Upper lobe of left lung (tissue), 6 donors: ENCODE measurements at regions not wholly inside any gene's neighbourhood (a gene's known extent, or its start where the extent isn't known, plus 50 kb on each side); places are given as distances from the start of the nearest gene placed in this dataset.

Experiments
- ATAC-seq, 2 donors: fragments of 200-7000 bp; cut with Tn5 transposase; one replicate each; pipeline ENCODE4 v1.9.1; 2022; ENCODE audit warnings: mild to moderate bottlenecking in 2 of 2, moderate library complexity in 2 of 2; ENCODE audit not compliant: low FRiP score in 2 of 2
- DNase-seq, 2 donors: peaks; one replicate each; pipeline ENCODE4 v3.0.0-alpha.2; 2019 to 2020
- H3K27ac ChIP-seq, 4 donors: fragments of 200-600 bp; sonication (generic); one replicate each; pipeline ENCODE4 v1.5.1; 2016 to 2019
- H3K27me3 ChIP-seq, 4 donors: fragments of 200-600 bp; sonication (generic); one replicate each; pipeline ENCODE4 v1.5.1; 2017 to 2019
- H3K36me3 ChIP-seq, 4 donors: fragments of 200-600 bp; sonication (generic); one replicate each; pipeline ENCODE4 v1.5.1; 2016 to 2019
- H3K4me1 ChIP-seq, 4 donors: fragments of 200-600 bp; sonication (generic); one replicate each; pipeline ENCODE4 v1.5.1; 2018 to 2019
- H3K4me3 ChIP-seq, 4 donors: fragments of 200-600 bp; sonication (generic); one replicate each; pipeline ENCODE4 v1.5.1; 2017 to 2019; ENCODE audit warnings: mild to moderate bottlenecking in 2 of 4, moderate library complexity in 1 of 4
- H3K9me3 ChIP-seq, 4 donors: fragments of 200-600 bp; sonication (generic); one replicate each; pipeline ENCODE4 v1.5.1; 2018 to 2019
- EP300 ChIP-seq, 4 donors: sonication (generic); formaldehyde crosslinking; IDR thresholded peaks; one replicate each; pipeline ENCODE4 v1.5.1; 2017; ENCODE audit warnings: antibody characterized with exemption in 4 of 4, control low read depth in 2 of 4
- POLR2A ChIP-seq, 4 donors: fragments of 450-650 bp; IDR thresholded peaks; one replicate each; pipeline ENCODE4 v1.5.1; 2016 to 2017; ENCODE audit warnings: antibody characterized with exemption in 4 of 4, mild to moderate bottlenecking in 2 of 4
- POLR2AphosphoS5 ChIP-seq, 2 donors: sonication (generic); formaldehyde crosslinking; IDR thresholded peaks; one replicate each; pipeline ENCODE4 v1.5.1; 2017; ENCODE audit warnings: antibody characterized with exemption in 2 of 2
- WGBS, 2 donors: methylation state at CpG; one replicate each; pipeline ENCODE4 v1.1.5; 2017 to 2018; 5-methylcytosine and 5-hydroxymethylcytosine counted together
- TF ChIP-seq, protein P1 (sequence below), 6 experiments: fragments of 450-650 bp in 4 of 6; fragments of 200-600 bp in 2 of 6; sonication (generic) in 2 of 6; IDR thresholded peaks; one replicate each; pipeline ENCODE4 v1.5.1; 2016 to 2019; ENCODE audit warnings: antibody characterized with exemption in 6 of 6
- donor health status: DM: no; HTN: no; CAD: no; lungs with moderate emphysema.
- donor health status: DM: no; HTN: yes; CAD: no; lungs with severe emphysema.

DNA sequence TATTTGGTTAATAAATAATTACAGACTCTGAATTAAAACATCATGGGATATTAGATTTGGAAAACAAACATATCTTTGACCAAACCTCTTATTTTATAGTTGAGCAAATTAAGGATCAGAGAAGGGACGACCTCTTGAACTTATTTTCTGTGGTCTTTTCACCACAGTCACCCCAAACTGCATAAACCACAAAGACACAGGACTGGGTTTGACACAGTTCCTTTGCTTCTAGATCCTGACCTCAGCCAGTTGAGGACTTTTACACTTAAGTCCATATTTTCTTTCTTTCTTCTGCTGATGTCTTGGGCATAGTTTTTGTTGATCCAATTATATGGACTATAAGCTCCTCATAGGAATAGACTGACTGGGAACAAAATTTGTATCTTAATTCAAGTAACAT, 234.0 kb upstream of the SLC14A2 start:
- Histone ChIP-seq H3K27ac (no peak overlapping the region), H3K4me3 (no peak overlapping the region)

DNA sequence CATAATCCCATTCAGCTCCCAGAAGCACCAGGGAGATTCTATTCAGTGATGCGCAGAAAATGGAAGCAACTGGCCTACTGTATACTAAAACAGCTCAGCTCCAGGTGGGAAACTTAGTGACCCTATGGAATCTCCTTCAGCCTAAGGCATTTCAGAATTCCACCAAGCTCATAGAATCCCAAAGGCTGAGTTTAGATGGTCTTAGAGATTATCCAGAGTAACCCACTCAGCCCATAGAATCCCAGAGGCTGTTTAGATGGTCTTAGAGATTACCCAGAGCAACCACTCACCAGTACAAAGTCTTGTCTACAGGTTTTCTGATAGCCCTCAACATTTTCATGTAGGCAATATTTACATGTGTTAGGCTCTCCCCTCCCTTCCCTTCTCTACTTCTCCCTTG, 232.0 kb upstream of the SLC14A2 start:
- WGBS, 2 donors: 88 to 92% methylated on average over 1 of the region's 1 CpG
- Histone ChIP-seq H3K36me3 (no peaks in the 10 kb centered on the region), H3K4me3 (no peak overlapping the region), H3K27ac (no peak overlapping the region), H3K4me1 (peaks cover 0 to 5% (median 0%) of the 10 kb centered on the region in 4 donors), H3K9me3 (no peaks in the 10 kb centered on the region), H3K27me3 (no peaks in the 10 kb centered on the region)
- ATAC-seq (no peak), DNase-seq (no peak)
- TF ChIP-seq EP300 (IDR thresholded peaks at IDR 0.05): no peak
- no peak for TF ChIP-seq POLR2A (IDR thresholded peaks at IDR 0.05)
- TF ChIP-seq, protein P1, sequence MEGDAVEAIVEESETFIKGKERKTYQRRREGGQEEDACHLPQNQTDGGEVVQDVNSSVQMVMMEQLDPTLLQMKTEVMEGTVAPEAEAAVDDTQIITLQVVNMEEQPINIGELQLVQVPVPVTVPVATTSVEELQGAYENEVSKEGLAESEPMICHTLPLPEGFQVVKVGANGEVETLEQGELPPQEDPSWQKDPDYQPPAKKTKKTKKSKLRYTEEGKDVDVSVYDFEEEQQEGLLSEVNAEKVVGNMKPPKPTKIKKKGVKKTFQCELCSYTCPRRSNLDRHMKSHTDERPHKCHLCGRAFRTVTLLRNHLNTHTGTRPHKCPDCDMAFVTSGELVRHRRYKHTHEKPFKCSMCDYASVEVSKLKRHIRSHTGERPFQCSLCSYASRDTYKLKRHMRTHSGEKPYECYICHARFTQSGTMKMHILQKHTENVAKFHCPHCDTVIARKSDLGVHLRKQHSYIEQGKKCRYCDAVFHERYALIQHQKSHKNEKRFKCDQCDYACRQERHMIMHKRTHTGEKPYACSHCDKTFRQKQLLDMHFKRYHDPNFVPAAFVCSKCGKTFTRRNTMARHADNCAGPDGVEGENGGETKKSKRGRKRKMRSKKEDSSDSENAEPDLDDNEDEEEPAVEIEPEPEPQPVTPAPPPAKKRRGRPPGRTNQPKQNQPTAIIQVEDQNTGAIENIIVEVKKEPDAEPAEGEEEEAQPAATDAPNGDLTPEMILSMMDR (IDR thresholded peaks at IDR 0.05): no peak
- no peak for TF ChIP-seq POLR2AphosphoS5 (IDR thresholded peaks at IDR 0.05)

More for the DNA sequence above, 234.0 kb upstream of the SLC14A2 start:
- TF ChIP-seq EP300 (IDR thresholded peaks at IDR 0.05) (no peak), POLR2AphosphoS5 (IDR thresholded peaks at IDR 0.05) (no peak)
- TF ChIP-seq, protein P1 (IDR thresholded peaks at IDR 0.05): no peak
- 56 to 61% methylated on average over 1 of the region's 1 CpG for WGBS, 2 donors
- no peaks in the 10 kb centered on the region for H3K27me3 ChIP-seq
- peaks cover 0 to 5% (median 0%) of the 10 kb centered on the region in 4 donors for H3K4me1 ChIP-seq
- no peak for DNase-seq
- H3K36me3 ChIP-seq: no peaks in the 10 kb centered on the region
- no peak for ATAC-seq
- no peaks in the 10 kb centered on the region for H3K9me3 ChIP-seq

DNA sequence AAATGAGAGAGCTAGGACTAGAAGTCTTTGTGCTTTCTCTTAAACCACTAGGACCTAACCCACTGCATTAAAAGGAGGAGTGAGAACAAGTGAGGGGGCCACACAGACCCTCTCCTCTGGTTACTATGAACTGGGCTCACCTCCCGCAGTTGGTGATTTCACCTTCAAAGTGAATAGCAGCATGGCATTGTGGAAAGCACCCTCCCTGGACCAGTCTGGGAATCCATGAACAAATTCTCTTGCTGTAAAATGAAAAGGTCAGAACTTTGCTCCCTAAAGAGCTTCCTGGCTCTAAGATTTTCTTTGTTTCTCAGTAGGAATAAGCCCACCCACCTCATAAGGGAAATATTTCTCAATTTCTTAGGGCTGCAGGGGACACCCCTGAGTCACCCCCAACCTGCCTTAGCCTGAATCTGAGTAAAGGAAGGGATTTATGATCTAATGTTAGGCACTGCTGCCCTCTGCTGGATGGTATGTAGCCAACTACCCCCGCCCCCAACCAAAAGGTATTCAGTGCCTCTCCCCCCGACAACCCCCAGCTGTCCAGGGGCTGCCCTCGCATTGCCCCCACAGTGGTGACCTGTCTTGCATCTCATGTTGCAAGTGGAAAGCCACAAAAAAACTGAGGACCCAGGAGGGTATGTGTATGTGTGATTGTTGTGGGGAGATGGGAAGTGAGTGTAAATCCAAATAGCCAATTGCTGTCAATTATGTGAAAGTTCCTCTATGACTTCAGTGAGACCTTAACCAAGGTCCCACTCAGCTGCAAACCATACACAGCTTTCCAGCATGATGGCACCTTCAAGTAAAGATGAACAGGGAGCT, 230.9 kb upstream of the SLC14A2 start:
- DNase-seq (peak; percentile 2 to 26), ATAC-seq (peak; percentile 41 to 79)
- Histone ChIP-seq H3K4me3 (no peak overlapping the region), H3K36me3 (no peaks in the 10 kb centered on the region), H3K27ac (no peak overlapping the region), H3K4me1 (peaks cover 0 to 5% (median 0%) of the 10 kb centered on the region in 4 donors), H3K9me3 (no peaks in the 10 kb centered on the region), H3K27me3 (no peaks in the 10 kb centered on the region)
- TF ChIP-seq, protein P1 (IDR thresholded peaks at IDR 0.05): peak; percentile 34 to 70 (median 61)
- no peak for TF ChIP-seq EP300 (IDR thresholded peaks at IDR 0.05)
- 21 to 44% methylated on average over 2 to 4 of the region's 4 CpGs for WGBS, 2 donors

DNA sequence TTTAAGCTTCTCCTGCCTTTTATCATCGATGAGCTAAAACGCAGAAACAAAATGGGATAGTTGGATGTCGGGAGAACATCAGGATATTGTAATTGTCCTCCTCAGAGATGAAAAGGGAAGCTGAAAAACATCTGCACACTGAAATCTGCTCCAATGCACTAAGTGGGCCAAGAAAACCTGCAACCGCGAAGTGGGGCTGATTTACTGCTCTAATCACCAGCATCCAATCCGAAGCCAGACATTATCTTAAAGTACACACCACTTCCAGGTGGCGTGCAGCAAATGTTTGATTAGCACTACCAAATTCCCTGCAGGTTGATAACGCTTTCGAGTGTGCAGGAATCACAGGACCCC, 230.3 kb upstream of the SLC14A2 start:
- WGBS, 2 donors: 46 to 54% methylated on average over 9 of the region's 9 CpGs
- ATAC-seq (no peak), DNase-seq (no peak)
- peaks cover 0 to 5% (median 0%) of the 10 kb centered on the region in 4 donors for H3K4me1 ChIP-seq
- H3K27me3 ChIP-seq: no peaks in the 10 kb centered on the region
- TF ChIP-seq EP300 (IDR thresholded peaks at IDR 0.05): no peak
- TF ChIP-seq POLR2AphosphoS5 (IDR thresholded peaks at IDR 0.05): no peak
- TF ChIP-seq, protein P1 (IDR thresholded peaks at IDR 0.05): no peak
- no peak for TF ChIP-seq POLR2A (IDR thresholded peaks at IDR 0.05)
- no peaks in the 10 kb centered on the region for H3K9me3 ChIP-seq
- H3K4me3 ChIP-seq: no peak overlapping the region
- no peaks in the 10 kb centered on the region for H3K36me3 ChIP-seq
- H3K27ac ChIP-seq: no peak overlapping the region
